PC-9 (cell line): ENCODE measurements at regions not wholly inside any gene's neighbourhood (a gene's known extent, or its start where the extent isn't known, plus 50 kb on each side); places are given as distances from the start of the nearest gene placed in this dataset.

ENCODE experiments used
- BruUV-seq: library from RNA; stranded (reverse); fragments of 400-500 nt; replicated peaks from 2 replicates; lab custom pipeline; 2021; lab: Mats Ljungman, UMichigan
- CTCF ChIA-PET: fragments of 300-600 bp; sonication (Branson Sonifier 250); formaldehyde crosslinking; loops from one replicate; lab custom pipeline; 2022; ENCODE audit warnings: antibody characterized with exemption; lab: Charles Lee
- POLR2A ChIA-PET: fragments of 300-600 bp; sonication (Branson Sonifier 250); formaldehyde crosslinking; loops from one replicate; lab custom pipeline; 2022; ENCODE audit warnings: antibody characterized with exemption; ENCODE audit not compliant: unreplicated experiment; lab: Charles Lee
- DNase-seq, 2 experiments: peaks; one replicate each; pipeline versions ENCODE4 v3.0.0 to v3.0.0-alpha.2; 2015 to 2022; ENCODE audit warnings: mixed read lengths in 1 of 2
- H2AFZ ChIP-seq: fragments of 200-600 bp; sonication (generic); 2 replicates; pipeline ENCODE4 v1.8.1; 2017; ENCODE audit warnings: antibody characterized with exemption
- H3F3A ChIP-seq: fragments of 200-600 bp; sonication (generic); 2 replicates; pipeline ENCODE4 v1.8.1; 2017; ENCODE audit warnings: antibody characterized with exemption, mild to moderate bottlenecking, low read depth; ENCODE audit not compliant: insufficient read depth
- H3K27ac ChIP-seq: fragments of 200-600 bp; sonication (generic); 2 replicates; pipeline ENCODE4 v1.6.1; 2016; ENCODE audit warnings: mixed run types
- H3K27me3 ChIP-seq: fragments of 200-600 bp; sonication (generic); 2 replicates; pipeline ENCODE4 v1.6.1; 2016; ENCODE audit warnings: low read depth, mixed run types; ENCODE audit not compliant: insufficient read depth
- H3K36me3 ChIP-seq: fragments of 200-600 bp; sonication (generic); 2 replicates; pipeline ENCODE4 v1.6.1; 2016; ENCODE audit warnings: low read depth, mixed run types
- H3K4me1 ChIP-seq: fragments of 200-600 bp; sonication (generic); replicated peaks from 2 replicates; pipeline ENCODE4 v1.6.1; 2016; ENCODE audit warnings: mixed run types; ENCODE audit not compliant: insufficient read depth
- H3K4me2 ChIP-seq: fragments of 200-600 bp; sonication (generic); 2 replicates; pipeline ENCODE4 v1.6.1; 2017; ENCODE audit warnings: mixed run types
- H3K4me3 ChIP-seq: fragments of 200-600 bp; sonication (generic); 2 replicates; pipeline ENCODE4 v1.6.1; 2016; ENCODE audit warnings: mixed run types
- H3K79me2 ChIP-seq: fragments of 200-600 bp; sonication (generic); 2 replicates; pipeline ENCODE4 v1.6.1; 2017; ENCODE audit warnings: low read depth, mixed run types
- H3K9me2 ChIP-seq: fragments of 200-600 bp; sonication (generic); 2 replicates; pipeline ENCODE4 v1.8.1; 2017; ENCODE audit warnings: mild to moderate bottlenecking; ENCODE audit not compliant: insufficient read depth
- H3K9me3 ChIP-seq: fragments of 200-600 bp; sonication (generic); 2 replicates; pipeline ENCODE4 v1.8.1; 2016; ENCODE audit warnings: low read depth; ENCODE audit not compliant: insufficient read depth
- H4K20me1 ChIP-seq: fragments of 200-600 bp; sonication (generic); 2 replicates; pipeline ENCODE4 v1.8.1; 2017; ENCODE audit not compliant: insufficient read depth
- EZH2 ChIP-seq: fragments of 200-600 bp; sonication (generic); IDR thresholded peaks from 2 replicates; pipeline ENCODE4 v1.8.0; 2017; ENCODE audit warnings: antibody characterized with exemption, low read depth
- intact Hi-C: fragments of 100-400 bp; cut with micrococcal nuclease; formaldehyde crosslinking; loops from one replicate; pipeline ENCODE4 v1.10.0; 2022; ENCODE audit not compliant: unreplicated experiment
- TF ChIP-seq, protein P1 (sequence below): fragments of 200-600 bp; sonication (generic); conservative IDR thresholded peaks from 2 replicates; pipeline ENCODE4 v1.6.1; 2017; ENCODE audit warnings: mixed run types, antibody characterized with exemption, mild to moderate bottlenecking, moderate library complexity

DNA sequence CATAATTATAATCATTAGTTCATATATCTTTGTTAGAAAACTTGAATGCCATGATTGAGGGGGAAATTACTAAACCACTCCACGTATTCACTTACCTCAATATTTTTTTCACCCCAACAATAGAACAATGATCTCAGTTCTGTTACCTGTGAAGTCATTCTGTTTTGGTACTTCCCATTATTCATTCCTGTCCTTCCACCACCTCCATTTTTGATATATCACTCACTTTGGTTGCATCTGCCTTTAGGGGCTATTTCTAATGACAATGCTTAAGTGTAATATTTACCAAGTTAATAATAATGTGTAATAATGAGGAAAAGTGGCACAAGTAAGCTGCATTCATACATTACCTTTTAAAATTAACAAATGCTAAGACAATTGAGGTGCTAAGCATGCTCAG lies 218.4 kb downstream of the SPATA31D1 start:
- Histone ChIP-seq H3K9me2 (no peaks in the 10 kb centered on the region), H3K36me3 (no peaks in the 10 kb centered on the region), H3F3A (no peaks in the 10 kb centered on the region), H3K9me3 (no peaks in the 10 kb centered on the region), H4K20me1 (no peaks in the 10 kb centered on the region), H2AFZ (no peak overlapping the region), H3K4me1 (peaks cover 5% of the 10 kb centered on the region; the same call in 1 of the 2 replicates), H3K79me2 (no peaks in the 10 kb centered on the region), H3K4me3 (no peak overlapping the region), H3K27me3 (no peaks in the 10 kb centered on the region), H3K27ac (no peak overlapping the region), H3K4me2 (no peak overlapping the region)
- no peak for TF ChIP-seq EZH2
- TF ChIP-seq, protein P1, sequence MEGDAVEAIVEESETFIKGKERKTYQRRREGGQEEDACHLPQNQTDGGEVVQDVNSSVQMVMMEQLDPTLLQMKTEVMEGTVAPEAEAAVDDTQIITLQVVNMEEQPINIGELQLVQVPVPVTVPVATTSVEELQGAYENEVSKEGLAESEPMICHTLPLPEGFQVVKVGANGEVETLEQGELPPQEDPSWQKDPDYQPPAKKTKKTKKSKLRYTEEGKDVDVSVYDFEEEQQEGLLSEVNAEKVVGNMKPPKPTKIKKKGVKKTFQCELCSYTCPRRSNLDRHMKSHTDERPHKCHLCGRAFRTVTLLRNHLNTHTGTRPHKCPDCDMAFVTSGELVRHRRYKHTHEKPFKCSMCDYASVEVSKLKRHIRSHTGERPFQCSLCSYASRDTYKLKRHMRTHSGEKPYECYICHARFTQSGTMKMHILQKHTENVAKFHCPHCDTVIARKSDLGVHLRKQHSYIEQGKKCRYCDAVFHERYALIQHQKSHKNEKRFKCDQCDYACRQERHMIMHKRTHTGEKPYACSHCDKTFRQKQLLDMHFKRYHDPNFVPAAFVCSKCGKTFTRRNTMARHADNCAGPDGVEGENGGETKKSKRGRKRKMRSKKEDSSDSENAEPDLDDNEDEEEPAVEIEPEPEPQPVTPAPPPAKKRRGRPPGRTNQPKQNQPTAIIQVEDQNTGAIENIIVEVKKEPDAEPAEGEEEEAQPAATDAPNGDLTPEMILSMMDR, result no peak
- no peak for DNase-seq
- POLR2A ChIA-PET, result interaction anchor here (0.5 kb wide), 1 partner anchor 759 kb away, joined by 12 read pairs; no protein-coding TSS in a partner anchor
- CTCF ChIA-PET, result no interaction called here
- no TSS peak for BruUV-seq
- intact Hi-C loops, result no loop called here

DNA sequence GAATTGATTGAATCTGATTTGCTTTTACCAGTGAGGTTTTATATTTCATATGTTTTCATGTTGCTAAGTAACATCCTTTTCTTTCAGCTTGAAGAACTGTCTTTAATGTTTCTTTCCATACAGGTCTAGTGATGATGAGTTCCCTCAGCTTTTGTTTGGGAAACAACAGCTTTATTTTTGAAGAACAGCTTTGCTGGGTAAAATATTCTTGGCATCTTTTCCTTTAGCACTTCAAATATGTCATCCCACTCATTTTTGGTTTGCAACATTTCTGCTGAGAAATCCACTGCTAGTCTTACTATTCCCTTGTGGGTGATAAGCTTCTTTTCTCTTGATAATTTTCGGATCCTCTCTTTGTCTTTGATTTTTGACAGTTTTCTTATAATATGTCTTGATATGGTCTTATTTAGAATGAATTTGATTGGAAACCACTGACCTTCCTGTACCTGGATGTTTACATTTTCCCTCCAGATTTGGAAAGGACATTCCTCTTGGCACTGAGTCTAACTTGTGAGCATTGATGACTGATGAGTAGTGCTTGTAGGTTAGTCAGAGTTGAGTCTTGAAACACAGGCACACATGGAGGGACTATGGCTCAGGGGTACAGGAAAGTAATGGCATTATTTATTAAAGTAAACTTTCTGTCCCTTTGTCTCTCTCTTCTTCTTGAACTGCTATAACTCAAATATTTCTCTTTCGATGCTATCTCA lies 220.3 kb downstream of the SPATA31D1 start:
- H3K27me3 ChIP-seq, result no peaks in the 10 kb centered on the region
- no peaks in the 10 kb centered on the region for H3K36me3 ChIP-seq
- no peak overlapping the region for H2AFZ ChIP-seq
- no peaks in the 10 kb centered on the region for H3K4me1 ChIP-seq
- no peak overlapping the region for H3K27ac ChIP-seq
- H4K20me1 ChIP-seq, result no peaks in the 10 kb centered on the region
- no peak overlapping the region for H3K4me2 ChIP-seq
- no peaks in the 10 kb centered on the region for H3K9me2 ChIP-seq
- no peaks in the 10 kb centered on the region for H3F3A ChIP-seq
- H3K79me2 ChIP-seq, result no peaks in the 10 kb centered on the region
- DNase-seq, result no peak
- ChIA-PET CTCF (no interaction called here), POLR2A (no interaction called here)
- intact Hi-C loops, result no loop called here
- TF ChIP-seq, protein P1, result no peak
- TF ChIP-seq EZH2, result no peak
- no peak overlapping the region for H3K4me3 ChIP-seq
- H3K9me3 ChIP-seq, result no peaks in the 10 kb centered on the region
- BruUV-seq, result no TSS peak

DNA sequence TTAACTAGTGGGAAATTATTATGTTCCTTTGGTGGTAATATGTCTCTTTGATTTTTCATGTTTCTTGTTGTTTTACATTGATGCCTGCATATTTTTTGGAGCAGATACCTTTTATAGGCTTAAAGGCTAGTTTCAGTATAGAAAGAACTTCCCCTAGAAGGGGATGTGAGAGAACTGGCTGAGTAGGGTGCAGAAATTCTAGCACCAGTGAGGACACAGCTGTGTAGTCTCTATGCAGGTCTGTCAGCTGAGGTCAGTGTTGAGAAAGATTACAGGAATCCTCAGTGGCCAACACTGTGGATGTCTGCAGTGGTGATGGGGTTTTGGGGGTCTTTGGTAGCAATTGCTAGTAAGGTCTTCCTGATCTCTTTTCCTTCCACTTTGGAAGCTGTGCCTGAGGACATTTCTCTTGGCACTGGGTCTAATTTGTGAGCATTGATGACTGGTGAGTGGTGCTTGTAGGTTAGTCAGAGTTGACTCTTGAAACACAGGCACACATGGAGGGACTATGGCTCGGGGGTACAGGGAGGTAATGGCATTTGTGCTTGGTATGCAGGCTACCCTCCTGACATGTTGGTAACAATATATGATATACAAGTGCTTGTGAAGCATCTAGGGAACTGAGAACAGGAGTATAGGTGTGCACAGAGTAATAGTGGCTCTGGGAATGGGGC lies 221.4 kb downstream of the SPATA31D1 start:
- no peaks in the 10 kb centered on the region for H3F3A ChIP-seq
- no TSS peak for BruUV-seq
- no peaks in the 10 kb centered on the region for H3K27me3 ChIP-seq
- H3K4me3 ChIP-seq, result no peak overlapping the region
- intact Hi-C loops, result no loop called here
- H3K36me3 ChIP-seq, result no peaks in the 10 kb centered on the region
- DNase-seq, result no peak
- H3K4me2 ChIP-seq, result no peak overlapping the region
- H4K20me1 ChIP-seq, result no peaks in the 10 kb centered on the region
- no peak overlapping the region for H2AFZ ChIP-seq
- CTCF ChIA-PET, result no interaction called here
- no peaks in the 10 kb centered on the region for H3K9me3 ChIP-seq
- H3K4me1 ChIP-seq, result no peaks in the 10 kb centered on the region
- H3K9me2 ChIP-seq, result no peaks in the 10 kb centered on the region
- POLR2A ChIA-PET, result no interaction called here
- no peak for TF ChIP-seq EZH2
- TF ChIP-seq, protein P1, result no peak
- H3K27ac ChIP-seq, result no peak overlapping the region
- no peaks in the 10 kb centered on the region for H3K79me2 ChIP-seq
